Pancreas (tissue), 10 donors: ENCODE measurements at regions not wholly inside any gene's neighbourhood (a gene's known extent, or its start where the extent isn't known, plus 50 kb on each side); places are given as distances from the start of the nearest gene placed in this dataset.

ENCODE experiments used
- ATAC-seq, 4 donors: fragments of 200-7000 bp; cut with Tn5 transposase; one replicate each; pipeline versions ENCODE4 v1.8.0 to v1.9.1; 2020; ENCODE audit warnings: mild to moderate bottlenecking in 4 of 4, moderate library complexity in 4 of 4
- DNase-seq, 6 donors: peaks; one replicate each; pipeline ENCODE4 v3.0.0-alpha.2; 2020
- FAIRE-seq: peaks from 2 replicates; lab custom pipeline; 2012; peaks lifted over from hg19 to GRCh38; lab: Jason Lieb, UNC
- H3K27ac ChIP-seq, 4 donors: fragments of 200-600 bp; sonication (generic); 1 replicate in 3 of 4; 2 replicates in 1 of 4; pipeline versions ENCODE4 v1.5.0 to v1.8.0; 2020
- H3K27me3 ChIP-seq, 4 donors: fragments of 200-600 bp; one replicate each; pipeline ENCODE4 v1.8.0; 2021
- H3K36me3 ChIP-seq, 3 donors: fragments of 200-600 bp; sonication (generic) in 1 of 3; one replicate each; pipeline versions ENCODE4 v1.5.0 to v1.8.0; 2020 to 2021
- H3K4me1 ChIP-seq, 3 donors: fragments of 200-600 bp; one replicate each; pipeline ENCODE4 v1.8.0; 2021
- H3K4me3 ChIP-seq, 4 donors: fragments of 200-600 bp; sonication (generic) in 2 of 4; one replicate each; pipeline versions ENCODE4 v1.5.0 to v1.8.0; 2020 to 2021
- H3K9me3 ChIP-seq, 4 donors: fragments of 200-600 bp; one replicate each; pipeline ENCODE4 v1.8.0; 2021
- CTCF ChIP-seq, 4 donors: fragments of 200-600 bp; sonication (generic) in 3 of 4; IDR thresholded peaks; one replicate each; pipeline versions ENCODE4 v1.5.0 to v1.8.0; 2021; ENCODE audit warnings: antibody characterized with exemption in 4 of 4
- WGBS, 2 donors: extraction: QIAGEN DNeasy Blood & Tissue Kit; methylation state at CpG; one replicate each; pipeline ENCODE4 v1.1.7; 2013; 5-methylcytosine and 5-hydroxymethylcytosine counted together
- intact Hi-C, 3 donors: fragments of 100-400 bp; cut with DNase I; formaldehyde crosslinking; loops; one replicate each; pipeline versions ENCODE4 v1.11.1 to v1.14.2; 2022
- donor health status: healthy with polysubstance abuse.
- donor health status: DM: no; HTN: no; CAD: no; lungs with moderate emphysema.
- donor health status: DM: no; HTN: no; CAD: no.
- donor health status: control.
- donor health status: control.
- donor health status: Bipolar disorder and iron deficiency.
- donor health status: DM: yes; HTN: yes; CAD: no.
- donor health status: DM: no; HTN: no; CAD: no.
- donor health status: DM: no; HTN: no; CAD: no.
- donor health status: DM: yes; HTN: yes; CAD: no.

GRCh38 chr11:34730544-34731295, 109.8 kb downstream of the EHF start:
- Histone ChIP-seq H3K27ac (no peak overlapping the region), H3K4me1 (no peaks in the 10 kb centered on the region), H3K9me3 (no peaks in the 10 kb centered on the region), H3K36me3 (no peaks in the 10 kb centered on the region), H3K27me3 (peaks cover 0 to 2% (median 0%) of the 10 kb centered on the region in 4 donors), H3K4me3 (no peak overlapping the region)
- no peak for TF ChIP-seq CTCF (IDR thresholded peaks at IDR 0.05)
- intact Hi-C loops: no loop called here
- FAIRE-seq: no peak
- no peak for DNase-seq
- ATAC-seq: no peak
- WGBS, 2 donors: 79 to 87% methylated on average over 3 of the region's 3 CpGs

- Histone ChIP-seq H3K27ac (no peak overlapping the region), H3K4me1 (no peaks in the 10 kb centered on the region), H3K27me3 (peaks cover 0 to 2% (median 0%) of the 10 kb centered on the region in 4 donors), H3K9me3 (no peaks in the 10 kb centered on the region), H3K4me3 (no peak overlapping the region), H3K36me3 (no peaks in the 10 kb centered on the region)
- TF ChIP-seq CTCF (IDR thresholded peaks at IDR 0.05): no peak
- intact Hi-C loops: no loop called here
- DNase-seq (no peak), ATAC-seq (no peak), FAIRE-seq (no peak)
These were observed 107.7 kb downstream of the EHF start for GRCh38 chr11:34728609-34729008.

- H3K9me3 ChIP-seq: no peaks in the 10 kb centered on the region
- no peak for TF ChIP-seq CTCF (IDR thresholded peaks at IDR 0.05)
- WGBS, 2 donors: 67 to 72% methylated on average over 1 of the region's 1 CpG
- H3K4me3 ChIP-seq: no peak overlapping the region
- H3K4me1 ChIP-seq: no peaks in the 10 kb centered on the region
- peaks cover 0 to 2% (median 0%) of the 10 kb centered on the region in 4 donors for H3K27me3 ChIP-seq
- no peak overlapping the region for H3K27ac ChIP-seq
- DNase-seq (no peak), FAIRE-seq (no peak), ATAC-seq (no peak)
- intact Hi-C loops: no loop called here
- no peaks in the 10 kb centered on the region for H3K36me3 ChIP-seq
These were observed 106.4 kb downstream of the EHF start for GRCh38 chr11:34727228-34727737.

GRCh38 chr11:34724973-34725372, 104.1 kb downstream of the EHF start:
- no peak overlapping the region for H3K4me3 ChIP-seq
- H3K4me1 ChIP-seq: no peaks in the 10 kb centered on the region
- H3K27ac ChIP-seq: no peak overlapping the region
- DNase-seq (no peak), FAIRE-seq (no peak), ATAC-seq (no peak)
- H3K9me3 ChIP-seq: no peaks in the 10 kb centered on the region
- H3K36me3 ChIP-seq: no peaks in the 10 kb centered on the region
- intact Hi-C loops: no loop called here
- WGBS, 2 donors: 79 to 84% methylated on average over 1 of the region's 1 CpG
- no peak for TF ChIP-seq CTCF (IDR thresholded peaks at IDR 0.05)
- H3K27me3 ChIP-seq: peaks cover 0 to 2% (median 0%) of the 10 kb centered on the region in 4 donors

GRCh38 chr11:34721646-34722045, 100.8 kb downstream of the EHF start:
- DNase-seq (no peak), FAIRE-seq (no peak), ATAC-seq (no peak)
- Histone ChIP-seq H3K9me3 (no peaks in the 10 kb centered on the region), H3K36me3 (no peaks in the 10 kb centered on the region), H3K27ac (no peak overlapping the region), H3K27me3 (peaks cover 0 to 2% (median 0%) of the 10 kb centered on the region in 4 donors), H3K4me3 (no peak overlapping the region), H3K4me1 (no peaks in the 10 kb centered on the region)
- no peak for TF ChIP-seq CTCF (IDR thresholded peaks at IDR 0.05)
- WGBS, 2 donors: 73 to 79% methylated on average over 2 of the region's 2 CpGs
- intact Hi-C loops: no loop called here
